ENCODE measurements at regions not wholly inside any gene's neighbourhood (a gene's known extent, or its start where the extent isn't known, plus 50 kb on each side); places are given as distances from the start of the nearest gene placed in this dataset.
"Not testable (repeated sequence)": the region's sequence is repeated elsewhere in the genome, so short reads cannot be mapped to it uniquely, and the experiment has no call there.

DNA sequence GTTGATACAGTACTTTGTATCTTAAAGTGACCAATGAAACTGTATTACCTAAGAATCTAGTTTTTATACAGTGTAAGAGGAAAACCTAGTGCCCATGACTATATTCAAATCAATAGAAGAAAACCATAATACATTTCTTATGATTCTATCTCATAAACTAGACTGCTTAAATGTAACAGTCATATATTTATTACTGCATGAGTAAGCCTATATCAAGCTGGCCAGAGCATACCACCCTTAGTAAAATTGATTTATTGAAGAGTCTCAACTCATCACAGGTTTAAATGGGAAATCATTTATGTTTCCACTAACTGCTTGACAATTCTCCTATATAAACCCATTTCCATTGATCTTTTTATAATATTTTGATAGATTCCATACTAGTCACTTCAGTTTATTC is 1059.2 kb upstream of the LRRTM1 start:
- no peak for DNase-seq (ENCODE audit: low read depth in 2 of 2)

DNA sequence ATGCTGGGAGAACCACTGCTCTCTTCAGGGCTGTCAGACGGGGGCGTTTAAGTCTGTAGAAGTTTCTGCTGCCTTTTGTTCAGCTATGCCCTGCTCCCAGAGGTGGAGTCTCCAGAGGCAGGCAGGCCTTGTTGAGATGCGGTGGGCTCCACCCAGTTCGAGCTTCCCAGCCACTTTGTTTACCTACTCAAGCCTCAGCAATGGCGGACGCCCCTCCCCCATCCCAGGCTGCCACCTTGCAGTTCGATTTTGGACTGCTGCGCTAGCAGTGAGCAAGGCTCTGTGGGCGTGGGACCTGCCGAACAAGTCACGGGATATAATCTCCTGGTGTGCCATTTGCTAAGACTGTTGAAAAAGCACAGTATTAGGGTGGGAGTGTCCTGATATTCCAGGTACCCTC is 1057.9 kb upstream of the LRRTM1 start:
- not testable (repeated sequence) for DNase-seq (ENCODE audit: low read depth in 2 of 2)

DNA sequence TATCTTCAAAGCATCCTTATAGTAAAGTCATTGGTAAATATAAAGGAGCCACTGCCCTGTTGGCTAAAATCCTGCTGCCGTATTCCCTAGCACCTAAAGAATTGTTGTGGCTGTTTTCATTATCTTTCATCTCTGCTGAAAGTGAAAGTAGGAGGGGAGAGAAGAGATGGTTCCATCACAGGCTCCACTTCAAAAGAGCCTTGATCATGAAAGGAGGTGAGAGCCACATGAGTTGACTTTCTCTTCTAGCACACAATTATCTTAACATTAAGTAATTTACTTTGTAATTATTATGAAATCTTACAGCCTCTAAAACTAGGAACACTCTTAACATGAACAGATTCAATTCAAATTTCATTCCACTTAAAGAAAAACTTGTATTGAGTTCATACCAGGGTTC is 1050.9 kb upstream of the LRRTM1 start:
- DNase-seq (ENCODE audit: low read depth in 2 of 2), result no peak

DNA sequence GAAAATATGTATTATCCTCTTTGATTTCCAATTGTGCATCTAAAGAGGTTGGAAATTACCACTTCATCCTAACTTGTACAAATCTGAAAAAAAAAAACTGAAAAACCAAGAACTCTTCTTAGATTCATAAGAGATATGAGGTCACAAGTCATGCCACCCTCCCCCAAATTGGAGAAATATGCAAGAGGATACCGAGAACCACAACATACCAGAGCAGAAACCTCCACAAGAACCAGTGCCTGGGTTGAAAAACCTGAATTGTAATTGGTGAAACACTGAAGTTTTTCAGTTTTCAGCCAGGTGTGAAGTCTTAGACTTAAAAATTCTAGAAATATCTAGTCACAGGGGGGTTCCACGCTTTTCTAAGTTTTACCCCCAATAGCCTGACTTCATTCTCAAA is 1029.5 kb upstream of the LRRTM1 start:
- DNase-seq (ENCODE audit: low read depth in 2 of 2), result no peak

DNA sequence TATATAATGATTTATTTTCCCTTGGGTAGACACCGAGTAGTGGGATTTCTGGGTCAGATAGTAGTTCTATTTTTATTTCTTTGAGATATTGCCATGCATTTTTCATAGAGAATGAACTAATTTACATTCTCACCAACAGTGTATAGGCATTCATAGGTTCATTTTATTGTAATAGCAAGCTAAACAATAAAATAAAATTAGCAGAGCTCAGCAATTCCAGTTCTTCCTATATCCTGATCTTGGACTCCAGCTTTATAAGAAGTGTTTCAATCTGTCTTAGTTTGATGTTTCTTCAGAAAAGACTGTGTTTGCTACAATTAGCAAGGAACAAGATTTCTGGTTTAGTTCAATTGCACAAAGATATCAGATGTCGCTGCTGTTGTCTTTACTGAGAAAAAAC is 1024.4 kb upstream of the LRRTM1 start:
- no peak for DNase-seq (ENCODE audit: low read depth in 2 of 2)

DNA sequence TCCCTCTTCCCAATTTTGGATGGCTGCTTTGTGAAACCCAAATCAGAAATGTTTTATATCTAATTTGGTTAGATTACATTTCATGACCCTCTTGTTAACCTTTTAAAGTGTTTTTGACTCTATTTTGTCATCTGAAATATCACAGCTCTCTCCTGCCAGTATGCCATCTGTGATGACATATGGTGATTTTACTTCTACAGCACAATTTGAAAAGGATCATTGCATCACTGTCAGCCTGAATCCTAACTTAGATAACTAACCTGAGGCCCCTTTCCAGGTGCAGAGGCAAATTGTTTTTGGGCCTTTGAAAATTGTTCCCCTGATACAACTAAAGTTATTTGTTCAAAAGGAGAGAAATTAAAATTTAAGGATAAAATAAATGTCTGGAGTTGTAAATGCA is 1023.4 kb upstream of the LRRTM1 start:
- no peak for DNase-seq (ENCODE audit: low read depth in 2 of 2)

DNA sequence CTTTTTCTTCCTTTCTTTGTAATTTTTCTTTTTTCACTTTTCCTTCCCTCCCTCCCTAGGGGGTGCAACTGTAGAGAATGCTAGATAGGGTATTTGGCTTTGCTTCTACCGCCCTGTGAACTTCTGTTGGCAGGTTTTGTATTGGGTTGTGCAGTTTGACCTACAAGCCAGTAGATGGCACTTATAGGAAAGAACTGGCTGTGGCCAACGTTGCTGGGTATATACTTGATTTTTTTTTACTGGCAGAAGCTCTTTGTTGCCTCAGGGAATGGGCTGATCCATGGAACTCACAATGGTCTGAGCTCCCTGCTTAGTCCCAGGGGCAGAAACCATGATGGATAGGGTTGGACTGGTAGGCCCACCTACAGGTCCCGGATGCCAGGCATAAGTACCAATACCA is 1019.5 kb upstream of the LRRTM1 start:
- DNase-seq (ENCODE audit: low read depth in 2 of 2), result no peak

DNA sequence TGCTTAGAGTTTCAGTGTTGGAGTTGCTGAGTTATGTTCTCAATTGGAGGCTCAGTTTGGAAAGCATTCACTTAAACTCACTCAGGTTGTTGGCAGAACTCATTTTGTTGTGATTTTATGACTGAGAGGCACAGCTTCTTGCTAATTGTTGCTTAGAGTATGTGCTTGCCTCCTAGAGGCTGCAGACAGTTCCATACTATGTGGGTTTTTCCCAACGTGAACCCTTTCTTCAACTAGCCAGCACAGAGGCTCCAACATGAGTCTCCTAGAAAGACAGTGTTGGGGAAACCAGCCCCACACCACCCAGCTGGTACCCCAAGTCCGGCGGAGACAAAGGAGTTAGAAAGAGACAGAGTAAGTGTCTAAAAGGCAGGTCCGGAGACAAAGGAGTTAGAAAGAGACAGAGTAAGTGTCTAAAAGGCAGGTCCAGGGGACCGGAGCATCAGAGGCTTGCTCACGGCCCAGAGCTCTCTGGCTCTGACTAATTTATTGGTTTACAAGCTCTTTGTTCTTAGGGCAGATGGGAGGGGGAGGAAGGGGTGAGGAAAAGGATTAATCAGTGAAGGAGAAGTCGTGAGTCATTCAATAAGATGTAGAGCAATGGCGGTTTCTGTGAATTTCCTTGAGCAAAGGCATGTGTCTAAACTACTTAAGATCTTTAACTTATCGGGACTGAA is 999.7 kb upstream of the LRRTM1 start:
- no peak for DNase-seq (ENCODE audit: low read depth in 2 of 2)

DNA sequence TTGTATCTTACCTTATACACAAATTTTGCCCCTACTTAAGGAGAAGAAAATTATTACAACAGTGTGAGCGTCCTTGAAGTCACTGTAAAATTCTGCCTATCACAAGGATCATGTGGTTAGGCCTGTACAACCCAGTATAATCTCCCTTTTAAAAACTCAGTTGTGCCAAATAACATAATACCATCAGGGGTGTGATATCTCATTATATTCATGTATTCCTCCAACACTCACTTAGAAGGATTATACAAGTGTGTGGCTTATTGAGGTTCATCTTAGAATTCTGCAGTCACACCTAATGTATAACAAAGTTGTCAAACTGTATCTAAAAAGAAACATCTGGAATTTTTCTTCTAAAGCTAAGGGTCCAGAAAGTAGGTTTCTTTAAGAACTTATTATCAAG is 998.8 kb upstream of the LRRTM1 start:
- DNase-seq (ENCODE audit: low read depth in 2 of 2), result no peak

DNA sequence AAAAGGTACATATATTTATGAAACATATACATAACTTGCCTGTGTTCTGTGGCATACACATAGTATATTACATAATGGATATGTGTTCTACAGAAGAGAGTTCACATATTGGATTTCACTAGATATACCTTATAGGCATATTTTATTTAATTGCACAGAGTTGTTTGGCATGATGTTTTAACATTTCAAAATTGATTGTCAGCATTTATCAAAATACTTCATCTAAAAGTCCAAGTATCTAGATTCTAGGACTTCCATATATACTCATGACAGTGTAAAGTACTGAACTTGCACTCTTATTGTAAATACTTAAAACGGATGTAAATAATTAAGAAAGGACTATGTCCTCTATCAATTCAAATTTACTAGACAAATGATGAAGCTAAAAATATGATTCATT is 995.3 kb upstream of the LRRTM1 start:
- DNase-seq (ENCODE audit: low read depth in 2 of 2), result no peak

DNA sequence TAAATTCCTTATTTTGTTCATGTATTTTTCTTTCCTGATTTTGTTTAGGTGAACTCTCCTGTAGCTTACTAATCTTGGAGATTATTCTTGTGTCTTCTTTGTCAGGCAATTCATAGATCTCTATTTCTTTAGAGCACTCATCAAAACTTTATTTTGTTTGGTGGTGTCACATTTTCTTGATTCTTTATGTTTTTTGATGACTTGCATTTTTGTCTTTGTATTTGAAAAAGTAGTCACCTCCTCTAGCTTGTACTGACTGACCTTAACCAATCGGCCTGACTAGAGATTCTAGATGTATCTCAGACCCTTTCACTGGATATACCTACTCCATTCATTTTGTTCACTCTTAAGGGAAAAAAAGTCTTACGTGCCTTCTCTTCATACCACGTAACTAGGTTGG is 986.3 kb upstream of the LRRTM1 start:
- no peak for DNase-seq (ENCODE audit: low read depth in 2 of 2)

DNA sequence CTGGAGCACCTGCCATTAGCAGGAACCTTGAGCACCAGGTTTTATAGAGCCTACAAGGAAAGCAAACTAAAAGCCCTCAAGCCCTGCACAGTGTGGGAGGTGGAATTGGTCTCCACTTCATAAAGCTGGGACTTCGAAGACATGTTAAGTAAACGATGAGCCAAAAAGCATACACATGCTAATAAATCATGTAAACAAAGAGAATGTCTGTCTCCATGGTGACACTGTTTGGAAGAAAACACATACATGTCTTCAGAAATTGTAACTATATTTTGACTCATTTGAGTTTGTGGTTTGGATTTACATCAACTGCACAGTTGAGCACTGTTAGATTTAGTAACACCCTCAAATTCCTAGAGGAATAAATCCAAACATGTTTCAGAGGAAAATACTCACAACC is 978.5 kb upstream of the LRRTM1 start:
- no peak for DNase-seq (ENCODE audit: low read depth in 2 of 2)

DNA sequence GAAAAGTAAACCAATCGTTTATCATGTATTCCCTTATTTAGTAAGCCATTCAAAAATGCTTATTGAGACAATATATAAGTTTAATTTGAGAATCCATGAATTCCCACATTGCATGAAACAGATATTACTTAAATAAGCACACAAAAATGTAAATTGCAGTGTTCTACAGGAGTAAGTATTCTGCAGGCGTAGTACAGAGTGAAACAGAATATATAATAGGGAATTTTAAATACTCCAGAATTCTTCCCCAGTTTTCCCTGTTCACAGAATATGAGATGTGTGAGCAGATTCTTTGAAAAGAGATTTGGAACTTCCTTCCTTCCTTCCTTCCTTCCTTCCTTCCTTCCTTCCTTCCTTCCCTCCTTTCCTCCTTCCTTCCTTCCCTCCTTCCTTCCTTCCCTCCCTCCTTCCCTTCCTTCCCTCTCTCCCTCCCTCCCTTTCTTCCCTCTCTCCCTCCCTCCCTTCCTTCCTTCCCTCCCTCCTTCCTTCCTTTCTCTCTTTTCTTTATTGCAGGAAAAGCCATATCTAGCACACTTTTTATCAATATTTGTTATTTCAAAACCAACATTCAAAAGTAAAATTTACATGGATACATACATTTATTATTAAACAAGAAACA is 977.7 kb upstream of the LRRTM1 start:
- no peak for DNase-seq (ENCODE audit: low read depth in 2 of 2)

DNA sequence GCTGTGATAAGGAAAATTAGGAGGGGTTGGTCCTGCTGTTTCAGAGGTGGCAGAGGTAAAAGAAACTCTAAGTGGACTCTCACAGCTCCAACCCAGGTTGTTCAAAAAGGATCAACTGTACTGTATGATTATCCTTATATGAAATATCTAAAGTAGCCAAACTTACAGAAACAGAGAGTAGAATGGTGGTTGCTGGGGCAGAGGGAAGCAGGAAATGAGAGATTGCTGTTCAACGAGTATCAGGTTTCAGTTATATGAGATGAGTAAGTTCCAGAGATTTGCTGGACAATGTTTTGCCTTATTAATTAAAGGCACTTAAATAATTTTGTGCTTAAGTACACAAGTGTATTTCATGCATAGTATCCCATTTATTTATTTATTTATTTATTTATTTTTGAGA is 972.0 kb upstream of the LRRTM1 start:
- DNase-seq (ENCODE audit: low read depth in 2 of 2), result no peak

DNA sequence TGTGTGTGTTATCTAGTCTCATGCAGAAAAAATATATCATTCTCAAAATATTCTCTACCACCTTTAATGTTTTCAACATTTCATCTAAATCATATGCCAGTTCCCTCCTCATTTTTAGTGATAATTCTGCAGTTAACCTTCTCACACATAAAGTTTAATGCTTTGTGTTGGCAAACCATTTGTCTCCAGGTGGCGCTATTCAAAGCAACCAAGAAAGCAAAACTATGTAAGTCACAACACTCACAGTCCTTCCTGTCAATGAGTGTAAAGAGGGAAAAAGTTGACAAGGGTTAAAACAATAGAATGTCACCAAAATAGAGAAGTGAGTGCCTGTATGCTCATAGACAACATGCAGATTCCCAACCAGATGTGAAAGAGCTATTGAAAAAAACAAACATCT is 961.6 kb upstream of the LRRTM1 start:
- DNase-seq (ENCODE audit: low read depth in 2 of 2), result no peak

DNA sequence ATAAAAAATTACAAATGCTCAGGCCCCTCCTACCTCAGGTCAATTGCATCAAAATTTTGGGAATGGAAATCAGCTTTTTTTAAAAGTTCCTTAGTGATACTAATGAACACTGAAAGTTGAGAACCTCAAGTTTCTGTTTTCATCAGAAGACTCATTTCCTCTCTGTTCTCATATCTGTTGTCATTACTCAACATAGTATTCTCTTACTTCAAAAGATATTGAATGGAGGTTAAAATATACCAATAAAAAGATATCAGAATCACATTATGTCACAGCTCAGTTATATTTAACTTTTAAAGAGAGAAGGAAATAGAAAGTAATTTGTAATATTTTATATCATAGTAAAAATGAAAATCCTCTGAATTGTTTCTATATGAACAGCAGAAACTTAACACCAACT is 959.4 kb upstream of the LRRTM1 start:
- DNase-seq (ENCODE audit: low read depth in 2 of 2), result no peak

DNA sequence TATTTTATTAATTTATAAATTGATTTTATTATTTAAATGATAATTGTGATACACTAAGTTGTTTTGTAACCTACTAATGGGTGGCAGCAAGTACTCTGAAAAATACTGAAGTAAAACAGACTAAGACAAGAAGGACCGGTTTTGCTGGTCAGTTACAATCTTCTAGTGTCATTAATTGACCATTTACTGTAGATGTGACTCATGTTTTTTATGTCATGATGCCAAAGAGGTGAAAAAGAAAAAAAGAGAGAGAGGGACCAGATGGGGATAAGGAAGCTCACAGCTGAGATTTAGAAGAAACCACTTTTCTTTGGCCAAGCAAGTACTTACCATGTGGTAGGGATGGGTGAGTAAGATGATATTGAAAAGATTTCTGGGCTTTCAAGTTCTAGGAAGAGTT is 955.8 kb upstream of the LRRTM1 start:
- no peak for DNase-seq (ENCODE audit: low read depth in 2 of 2)

DNA sequence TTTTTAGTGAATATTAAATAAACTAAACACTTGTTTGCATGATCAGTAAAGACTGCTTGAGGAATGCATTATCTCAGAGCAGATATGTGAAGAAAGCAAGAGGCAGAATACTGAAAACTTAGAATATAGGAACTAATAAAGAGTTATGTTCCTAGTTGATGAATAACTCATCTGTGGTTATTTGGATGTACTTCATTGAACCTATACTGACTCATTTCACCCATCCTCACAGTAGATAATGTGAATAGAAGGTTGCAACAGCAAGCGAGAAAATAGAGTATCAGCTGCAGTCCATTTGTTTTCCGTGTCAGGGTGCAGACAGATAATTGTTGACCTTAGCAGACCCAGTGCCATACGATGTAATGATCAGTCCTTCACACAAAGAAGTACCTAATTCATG is 945.7 kb upstream of the LRRTM1 start:
- DNase-seq (ENCODE audit: low read depth in 2 of 2), result no peak

DNA sequence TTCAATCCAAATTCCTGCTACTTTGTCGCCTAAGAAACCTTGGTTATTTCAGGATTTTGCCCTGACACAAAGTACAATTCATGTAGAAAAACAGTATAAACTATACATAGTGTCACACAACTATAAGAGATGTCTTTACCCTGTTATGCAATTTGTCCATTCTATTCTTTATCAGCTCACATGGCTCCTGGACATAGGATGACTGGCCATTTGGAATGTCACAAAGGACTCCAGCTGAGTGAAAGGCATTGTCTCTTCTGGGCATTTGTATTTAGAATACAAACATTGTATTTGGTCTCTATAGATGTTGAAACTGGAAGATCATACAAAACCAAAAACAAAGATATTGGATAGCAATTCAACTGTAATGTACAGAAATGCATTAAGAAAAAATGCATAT is 944.6 kb upstream of the LRRTM1 start:
- no peak for DNase-seq (ENCODE audit: low read depth in 2 of 2)

DNA sequence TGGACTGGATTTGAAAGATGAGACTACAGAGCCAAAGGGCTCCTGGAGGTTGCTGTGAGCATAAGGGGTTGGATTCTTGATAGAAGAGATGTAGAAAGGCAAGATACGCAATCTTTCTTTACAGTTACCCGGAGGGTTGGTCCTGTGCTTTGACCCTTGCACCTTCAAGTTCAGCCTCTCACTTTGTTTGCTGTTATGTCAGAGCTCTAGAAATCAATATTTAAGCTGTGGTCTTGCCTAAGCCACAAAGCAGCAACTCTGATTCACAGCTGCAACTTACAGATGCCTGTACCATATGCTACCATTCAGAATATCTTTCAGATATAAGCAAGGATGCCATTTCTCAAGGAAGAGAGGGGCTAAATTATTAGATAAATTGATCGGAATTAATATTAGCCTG is 943.1 kb upstream of the LRRTM1 start:
- DNase-seq (ENCODE audit: low read depth in 2 of 2), result no peak

DNA sequence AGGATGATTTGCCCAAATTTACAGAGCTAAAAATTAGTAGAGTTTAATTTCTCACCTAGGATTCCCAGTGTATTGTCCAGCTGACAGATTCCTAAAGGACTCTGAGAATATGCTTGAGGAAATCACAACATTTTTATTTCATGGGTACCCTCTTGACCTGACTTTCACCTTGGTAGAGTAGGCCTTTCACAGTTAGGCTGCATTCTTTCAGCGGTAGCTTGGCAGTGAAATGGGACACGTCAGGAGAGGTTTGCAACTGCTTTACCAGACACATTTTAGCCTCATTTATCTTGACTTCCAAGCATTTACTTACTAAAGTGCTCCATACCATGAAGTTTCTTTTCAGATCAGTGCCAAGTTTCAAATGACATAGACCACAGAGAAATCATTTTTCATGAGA is 937.9 kb upstream of the LRRTM1 start:
- DNase-seq (ENCODE audit: low read depth in 2 of 2), result no peak

DNA sequence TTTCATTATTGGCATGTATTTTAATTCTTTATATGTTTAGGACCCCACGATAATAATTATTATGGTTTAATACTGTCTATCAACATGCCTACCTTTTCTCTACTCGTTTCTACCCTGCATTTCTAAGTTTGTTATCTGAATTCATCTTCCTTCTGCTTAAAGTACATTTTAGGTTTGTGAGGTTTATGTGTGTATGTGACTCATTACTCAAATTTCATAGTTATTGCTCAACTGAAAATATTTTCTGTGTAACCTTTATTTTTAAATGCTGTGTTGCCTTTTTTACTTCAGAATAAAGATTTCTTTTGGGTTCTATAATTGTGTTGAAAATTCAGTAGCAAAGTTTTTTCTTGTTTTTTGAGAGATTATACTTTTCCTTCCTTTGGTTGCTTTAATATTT is 933.9 kb upstream of the LRRTM1 start:
- no peak for DNase-seq (ENCODE audit: low read depth in 2 of 2)

DNA sequence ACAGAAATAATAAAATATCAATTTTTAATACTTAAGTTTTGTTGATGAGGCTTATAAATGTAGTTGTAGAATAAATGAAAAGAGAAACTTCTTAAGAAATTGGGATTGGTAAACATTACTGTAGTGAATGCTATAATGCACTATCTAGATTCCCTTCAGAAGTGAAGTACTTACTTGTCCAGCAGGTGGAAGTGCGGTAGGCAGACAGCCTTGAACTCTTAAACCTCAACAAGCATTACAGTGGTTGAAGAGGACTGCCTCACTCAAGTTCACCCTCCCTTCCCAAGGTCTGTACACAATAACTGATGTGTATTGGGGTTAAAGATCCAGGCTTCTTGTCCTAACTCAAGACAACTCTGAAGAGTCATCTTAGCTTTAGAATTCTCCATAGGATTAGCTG is 931.0 kb upstream of the LRRTM1 start:
- DNase-seq (ENCODE audit: low read depth in 2 of 2), result no peak

DNA sequence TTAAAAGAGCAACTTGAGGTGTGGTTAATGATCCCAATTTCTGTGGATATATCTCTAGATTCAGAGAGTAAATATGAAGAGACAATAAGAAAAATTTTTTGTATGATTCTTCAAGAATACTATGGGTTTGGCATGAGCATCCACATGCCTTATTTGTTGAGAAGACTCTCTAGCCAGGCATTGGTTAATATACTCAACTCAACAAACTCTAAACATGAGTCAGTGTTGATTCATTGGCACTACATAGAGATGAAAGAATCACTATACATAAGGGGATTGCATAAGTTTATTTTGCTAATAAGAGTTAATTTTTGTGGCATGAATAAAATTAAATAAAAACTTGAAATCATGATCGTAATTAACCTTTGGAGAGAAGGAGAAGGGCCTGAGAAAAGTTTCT is 930.2 kb upstream of the LRRTM1 start:
- no peak for DNase-seq (ENCODE audit: low read depth in 2 of 2)

All from stimulated activated CD8-positive, alpha-beta memory T cell treated with anti-CD3 and anti-CD28 coated beads, Interleukin-7, amount 100 ng/mL, for 4 hours (primary cell).